Hematopoietic multipotent progenitor cell (in vitro differentiated cells): ENCODE measurements at regions not wholly inside any gene's neighbourhood (a gene's known extent, or its start where the extent isn't known, plus 50 kb on each side); places are given as distances from the start of the nearest gene placed in this dataset.

ENCODE experiments used
- DNase-seq, 3 donors: peaks; one replicate each; pipeline ENCODE4 v3.0.0-alpha.2; 2011 to 2015; ENCODE audit warnings: low read depth in 2 of 3, low spot score in 2 of 3

DNA sequence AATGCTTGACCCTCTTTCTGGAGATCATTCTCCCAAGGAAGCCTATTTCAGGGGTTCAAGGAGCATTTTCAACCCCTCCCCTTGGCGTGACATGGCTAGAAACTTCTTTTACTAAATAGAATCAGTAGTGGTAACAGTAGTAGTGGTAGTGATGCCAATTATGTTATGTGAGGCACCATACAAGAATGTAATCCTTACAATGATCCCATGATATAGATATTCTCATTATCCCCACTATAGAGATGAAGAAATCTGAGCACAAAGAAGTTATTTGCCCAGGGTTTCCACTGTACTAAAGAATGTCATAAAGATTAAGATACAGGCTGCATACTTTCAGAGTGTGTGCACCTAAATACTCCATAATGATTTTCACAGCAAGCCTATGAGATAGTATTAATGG lies 155.4 kb upstream of the CLINT1 start:
- DNase-seq, result no peak

DNA sequence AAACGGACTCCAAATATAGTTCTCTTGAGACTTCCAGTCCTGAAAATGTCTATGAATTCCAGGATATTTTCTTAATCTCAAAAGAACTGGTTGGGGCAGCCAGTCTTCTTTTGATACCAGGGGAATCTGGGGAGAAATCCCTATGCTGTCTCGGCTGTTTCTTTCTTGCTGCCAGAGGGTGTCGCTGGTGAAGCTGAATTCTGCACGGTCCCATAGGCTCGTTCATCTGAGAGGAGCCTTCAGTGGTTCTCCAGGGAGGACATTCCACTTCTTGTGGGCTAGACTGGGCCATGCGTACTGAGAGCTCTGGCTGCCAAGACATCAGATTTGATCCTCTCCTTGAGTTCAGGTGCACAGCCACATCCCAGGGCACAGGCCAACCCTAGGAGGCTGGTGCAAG lies 155.0 kb upstream of the CLINT1 start:
- DNase-seq, result peak in 1 of 3 donors; percentile 36

DNA sequence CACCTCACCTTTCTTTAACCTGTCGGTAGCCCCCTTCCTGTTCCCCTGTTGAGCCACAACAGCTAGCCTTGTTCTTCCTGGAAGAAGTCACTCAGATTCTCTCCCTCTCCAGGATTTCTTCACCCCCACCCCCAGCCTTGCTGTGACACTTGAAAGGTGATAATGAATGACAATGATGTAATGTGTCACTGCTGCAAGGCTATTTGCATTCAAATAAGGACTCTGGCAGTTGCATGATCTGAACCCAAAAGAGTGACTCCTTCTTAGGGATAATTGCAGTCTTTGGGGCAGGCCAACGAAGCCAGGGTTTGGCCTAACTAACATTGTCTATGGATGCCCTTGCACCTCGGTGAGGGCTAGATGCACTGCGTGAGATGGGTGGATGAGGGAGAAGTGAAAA lies 154.4 kb upstream of the CLINT1 start:
- DNase-seq, result no peak

DNA sequence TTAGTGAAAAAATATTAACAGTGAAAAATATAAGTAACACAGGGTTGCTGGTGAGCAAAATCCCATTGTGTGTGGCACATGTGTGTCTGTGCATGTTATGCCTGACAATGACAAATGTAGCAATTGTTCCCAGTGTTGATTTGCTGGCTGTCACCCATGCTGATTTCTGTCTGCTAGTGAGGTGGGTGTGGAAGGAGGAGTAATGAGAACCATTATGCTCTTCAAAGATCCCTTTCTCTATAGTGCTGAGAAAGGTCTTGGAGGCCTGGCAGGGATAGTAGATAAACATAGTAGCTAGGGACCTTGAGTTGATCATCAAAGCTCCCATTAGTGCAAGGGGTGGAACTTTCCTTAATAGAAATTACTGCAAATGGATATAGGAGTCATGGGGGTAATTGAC lies 152.5 kb upstream of the CLINT1 start:
- no peak for DNase-seq

DNA sequence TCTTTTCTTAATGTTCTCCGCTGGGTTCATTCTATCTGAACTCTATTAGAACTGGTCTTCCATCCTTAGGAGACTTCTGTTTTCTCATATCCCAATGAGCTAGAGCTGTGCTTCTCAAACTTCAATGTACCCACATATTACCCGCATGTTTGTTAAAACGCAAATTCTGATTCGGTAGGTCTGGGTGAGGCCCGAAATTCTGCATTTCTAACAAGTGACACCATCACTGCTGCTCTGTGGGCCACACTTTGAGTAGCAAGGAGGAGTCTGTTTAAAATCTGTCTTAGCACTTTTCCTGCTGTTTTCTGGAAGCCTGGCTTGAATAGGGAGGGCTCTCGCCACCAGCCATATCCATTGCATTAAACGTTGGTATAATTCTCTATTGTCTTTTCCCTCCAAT lies 151.9 kb upstream of the CLINT1 start:
- no peak for DNase-seq

DNA sequence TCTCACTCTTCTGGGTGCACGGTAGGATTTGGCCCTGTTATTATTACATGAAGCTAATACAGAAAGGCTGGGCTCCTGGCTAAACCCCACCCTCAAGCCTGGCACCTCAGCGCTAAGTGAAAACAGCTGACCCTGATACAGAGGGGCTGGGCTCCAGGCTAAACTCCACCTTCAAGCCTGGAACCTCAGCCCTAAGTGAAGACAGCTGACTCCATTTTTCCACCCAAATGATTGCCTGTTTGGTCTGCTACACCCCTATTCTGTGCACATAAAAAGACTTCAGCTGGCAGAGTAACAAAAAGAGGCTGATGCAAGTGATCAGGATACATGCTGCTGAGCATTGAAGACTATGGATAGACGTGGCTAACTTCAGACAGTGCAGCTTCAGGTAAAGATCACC lies 148.4 kb upstream of the CLINT1 start:
- no peak for DNase-seq

DNA sequence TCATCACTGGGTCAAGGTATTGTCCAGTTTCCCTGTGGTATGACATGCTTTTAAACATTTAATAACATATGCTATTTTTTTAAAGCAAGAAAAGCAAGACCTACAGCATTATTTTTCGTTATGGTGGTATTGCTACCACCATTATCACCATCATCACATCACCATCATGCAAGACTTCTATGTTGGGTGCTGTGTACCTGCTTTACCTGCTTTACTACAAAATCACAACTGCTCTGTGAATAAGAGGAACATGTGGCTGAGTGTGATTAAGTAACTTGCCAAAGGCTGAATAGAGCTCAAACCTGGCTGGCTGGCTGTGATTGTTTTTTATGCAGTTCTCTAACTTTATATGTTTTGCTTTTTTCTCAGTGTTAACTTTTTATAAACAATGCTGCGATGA lies 140.8 kb upstream of the CLINT1 start:
- DNase-seq, result no peak

DNA sequence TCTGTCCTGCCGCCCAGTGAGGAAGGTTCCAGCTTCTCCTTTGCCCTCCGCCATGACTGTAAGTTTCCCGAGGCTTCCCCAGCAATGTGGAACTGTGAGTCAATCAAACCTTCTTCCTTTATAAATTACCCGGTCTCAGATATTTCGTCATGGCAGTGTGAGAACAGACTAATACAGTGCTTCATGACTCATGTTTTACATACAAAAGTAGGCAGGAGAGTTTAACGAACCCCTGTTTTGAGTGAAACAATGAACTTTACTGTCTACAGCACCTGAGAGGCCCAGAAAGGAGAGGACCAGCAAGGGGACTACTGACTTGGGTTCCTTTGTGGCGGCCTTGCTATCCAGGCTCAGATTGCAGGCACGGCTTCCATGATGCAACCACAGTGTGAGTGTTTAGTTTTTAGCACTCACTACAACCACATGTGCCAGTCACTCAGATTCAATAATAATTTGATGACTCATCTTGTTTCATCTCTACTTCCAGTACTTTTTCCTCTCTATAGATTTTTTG lies 139.1 kb upstream of the CLINT1 start:
- DNase-seq, result no peak

DNA sequence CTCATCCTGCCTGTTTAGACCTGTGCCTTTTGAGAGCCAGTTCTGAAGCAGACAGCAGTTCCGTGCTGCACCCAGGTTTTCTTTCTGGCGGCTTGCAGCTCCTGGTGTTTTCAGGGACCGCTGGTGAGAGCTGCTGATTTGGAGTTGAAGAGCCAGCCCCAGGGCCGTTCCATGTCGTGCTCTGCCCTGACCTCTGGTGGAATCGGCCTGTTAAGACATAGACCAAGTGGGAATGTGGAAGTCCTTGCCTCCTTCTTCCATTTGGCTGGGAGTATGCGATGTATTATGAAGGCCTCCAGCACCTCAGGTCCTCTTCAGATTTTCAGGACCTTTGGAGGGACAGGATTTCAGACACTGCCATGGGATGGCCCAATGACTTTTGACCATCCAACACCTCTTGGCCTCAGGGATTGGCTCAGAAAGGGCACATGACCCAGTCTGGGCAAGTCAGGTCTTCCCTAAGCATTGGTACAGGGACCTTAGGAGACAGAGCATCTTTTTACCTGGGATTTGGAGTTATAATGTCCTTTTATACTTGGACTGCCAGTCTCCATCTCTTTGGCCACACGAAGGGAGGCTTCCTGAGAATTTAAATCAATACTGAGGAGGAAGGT lies 136.1 kb upstream of the CLINT1 start:
- DNase-seq, result peak in 2 of 3 donors; percentile 44 to 68

DNA sequence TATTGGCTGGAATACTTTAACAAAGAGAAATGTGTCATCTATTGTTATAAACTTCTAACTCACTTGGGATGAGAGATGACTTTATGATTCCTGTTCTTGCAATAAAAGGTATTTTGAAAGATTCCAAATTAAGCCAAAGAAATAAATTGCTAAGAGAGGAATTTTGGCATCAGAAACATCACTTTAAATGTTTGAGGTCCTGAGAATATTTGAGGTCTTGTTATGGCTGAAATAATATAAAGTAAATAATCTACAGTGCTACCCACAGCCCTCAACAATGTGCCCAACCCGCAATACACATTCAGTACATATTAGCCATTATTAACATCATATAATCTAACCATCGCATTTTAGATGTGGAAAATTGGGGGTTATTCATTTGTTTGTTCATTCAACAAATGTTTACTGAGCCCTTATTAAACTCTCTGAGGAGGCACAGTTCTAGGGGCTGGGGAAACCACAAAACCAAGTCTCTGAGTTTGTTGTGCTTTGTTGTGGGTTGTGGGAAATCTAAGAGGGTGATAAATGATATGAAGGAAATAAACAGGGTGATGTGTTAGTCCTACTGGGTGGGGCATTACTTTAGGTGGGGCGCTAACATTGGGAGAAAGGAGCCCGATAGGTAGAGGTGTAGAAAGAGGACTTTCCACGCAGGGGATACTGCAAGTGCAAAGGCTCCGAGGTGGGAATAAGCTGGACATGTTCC lies 135.2 kb upstream of the CLINT1 start:
- DNase-seq, result peak in 1 of 3 donors; percentile 9

DNA sequence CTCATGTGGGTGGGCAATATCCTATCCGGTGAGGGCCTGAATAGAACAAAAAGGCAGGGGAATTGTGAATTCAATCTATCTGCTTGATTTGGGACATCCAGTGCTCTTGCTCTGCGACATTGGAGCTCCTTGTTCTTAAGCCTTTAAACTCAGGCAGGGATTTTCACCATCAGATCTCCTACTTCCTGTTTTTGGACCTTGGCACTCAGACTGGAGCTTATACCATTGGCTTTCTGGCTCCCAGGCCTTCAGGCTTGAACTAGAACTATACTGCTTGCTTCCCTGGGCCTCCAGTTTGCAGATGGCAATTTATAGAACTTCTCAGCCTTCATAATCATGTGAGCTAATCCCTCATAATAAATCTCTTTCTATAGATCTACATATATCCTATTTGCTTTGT lies 134.3 kb upstream of the CLINT1 start:
- DNase-seq, result peak in 1 of 3 donors; percentile 19

DNA sequence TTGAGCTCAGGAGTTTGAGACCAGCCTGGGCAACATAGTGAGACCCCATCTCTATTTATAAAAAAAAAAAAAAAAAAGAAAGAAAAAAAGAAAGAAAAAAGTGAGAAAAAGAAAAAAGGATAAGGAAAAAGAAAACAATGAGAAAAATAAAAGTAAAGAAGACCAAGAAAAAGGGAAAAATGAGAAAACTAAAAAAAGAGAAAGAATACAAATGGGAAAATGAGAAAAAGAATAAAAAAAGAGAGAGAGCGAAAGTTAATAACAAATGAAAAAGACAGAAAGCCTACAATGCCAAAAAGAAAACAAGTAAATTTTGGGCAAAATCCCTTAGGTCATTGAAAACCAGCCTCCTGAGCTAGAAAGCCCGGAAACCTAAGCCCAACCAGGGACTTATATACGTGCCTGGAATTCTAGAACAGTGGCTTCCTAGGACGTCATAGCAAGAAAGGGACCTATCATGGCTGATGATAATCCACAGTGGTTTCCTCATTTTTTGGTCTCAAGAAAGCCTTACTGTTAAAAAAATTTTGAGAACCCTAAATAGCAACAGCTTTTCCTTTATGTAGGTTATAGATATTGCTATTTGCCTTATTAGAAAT lies 131.7 kb upstream of the CLINT1 start:
- DNase-seq, result no peak

DNA sequence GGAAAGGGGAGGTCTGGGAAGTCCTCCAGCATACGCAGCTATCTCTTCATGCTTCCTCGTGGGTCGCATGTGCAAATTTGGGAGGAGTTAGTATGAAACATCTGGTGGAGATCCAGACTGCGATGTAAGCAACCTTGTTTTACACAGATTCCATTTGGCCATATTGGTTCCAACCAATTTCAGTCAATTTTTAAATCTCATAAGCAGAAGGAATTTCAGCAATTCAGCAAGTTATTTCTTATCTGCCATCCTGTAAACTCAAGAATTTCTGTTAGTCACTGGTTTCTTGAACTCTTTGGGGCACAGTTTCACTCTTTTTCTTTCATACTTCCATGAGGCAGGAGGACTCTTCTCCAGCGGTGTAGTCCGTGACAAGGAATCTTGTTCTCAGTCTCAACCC lies 130.4 kb upstream of the CLINT1 start:
- no peak for DNase-seq

DNA sequence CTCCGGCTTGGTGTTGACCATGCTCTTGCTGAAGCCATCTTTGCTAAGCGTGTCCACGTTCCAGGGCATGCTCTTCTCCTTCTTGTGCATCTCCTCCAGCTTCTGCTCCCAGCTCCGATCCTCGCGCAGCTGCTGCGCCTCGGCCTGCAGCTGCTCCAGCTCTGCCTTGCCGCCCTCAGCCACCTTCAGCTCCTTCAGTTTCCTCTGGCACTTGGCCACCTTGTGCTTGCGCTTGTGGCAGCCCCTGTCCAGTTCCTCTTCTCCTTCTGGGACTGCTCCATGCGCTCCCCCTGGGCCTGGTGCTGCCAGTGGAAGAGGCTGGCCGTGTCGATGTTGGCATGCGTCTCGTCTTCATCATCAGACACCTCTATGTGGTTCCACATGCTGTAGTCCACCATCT lies 128.3 kb upstream of the CLINT1 start:
- DNase-seq, result no peak

DNA sequence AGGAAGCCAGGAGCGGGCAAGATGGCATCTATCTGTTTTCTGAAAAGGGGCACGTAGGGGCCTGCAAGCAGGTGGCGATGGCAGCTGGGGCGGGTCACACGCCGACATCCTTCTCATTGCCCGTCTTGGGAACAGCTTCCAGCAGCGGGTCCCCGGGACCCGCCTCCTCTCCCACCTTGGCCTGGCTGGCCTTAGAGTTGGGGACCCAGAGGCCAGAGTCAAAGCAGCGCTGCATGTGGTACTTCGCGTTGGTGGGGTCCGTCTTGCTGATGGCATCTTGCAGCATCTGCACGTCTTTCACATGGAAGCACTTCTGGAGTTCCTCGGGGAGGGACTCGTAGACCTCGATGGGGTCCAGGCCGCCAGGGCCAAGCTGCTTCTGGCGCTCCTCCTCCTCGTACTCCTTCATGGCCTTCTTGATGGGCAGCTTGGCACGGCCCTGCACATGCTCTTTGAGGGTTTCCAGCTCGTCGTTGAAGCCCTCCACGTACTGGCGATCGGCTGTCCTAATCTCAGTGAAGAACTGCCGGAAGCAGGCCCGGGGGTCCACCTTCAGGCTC lies 127.6 kb upstream of the CLINT1 start:
- no peak for DNase-seq

DNA sequence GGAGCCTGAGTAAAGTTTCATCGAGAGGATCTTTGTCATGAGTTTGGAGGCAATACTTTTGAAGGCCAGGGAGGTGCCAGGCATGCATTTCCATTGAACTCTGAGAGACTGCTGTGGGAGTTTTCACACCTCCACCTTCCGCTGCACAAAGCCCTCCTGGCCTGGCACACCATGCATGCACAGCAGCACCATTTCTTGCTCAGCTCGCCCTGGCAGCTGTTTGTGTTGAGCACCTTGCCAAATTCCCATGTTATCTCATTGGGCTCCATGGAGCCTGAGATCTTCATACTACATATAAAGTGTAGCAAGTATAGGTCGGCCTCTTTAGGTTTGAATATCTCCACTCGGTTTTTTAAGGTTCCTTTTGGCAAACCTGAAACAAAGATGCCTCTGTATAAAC lies 125.7 kb upstream of the CLINT1 start:
- no peak for DNase-seq

DNA sequence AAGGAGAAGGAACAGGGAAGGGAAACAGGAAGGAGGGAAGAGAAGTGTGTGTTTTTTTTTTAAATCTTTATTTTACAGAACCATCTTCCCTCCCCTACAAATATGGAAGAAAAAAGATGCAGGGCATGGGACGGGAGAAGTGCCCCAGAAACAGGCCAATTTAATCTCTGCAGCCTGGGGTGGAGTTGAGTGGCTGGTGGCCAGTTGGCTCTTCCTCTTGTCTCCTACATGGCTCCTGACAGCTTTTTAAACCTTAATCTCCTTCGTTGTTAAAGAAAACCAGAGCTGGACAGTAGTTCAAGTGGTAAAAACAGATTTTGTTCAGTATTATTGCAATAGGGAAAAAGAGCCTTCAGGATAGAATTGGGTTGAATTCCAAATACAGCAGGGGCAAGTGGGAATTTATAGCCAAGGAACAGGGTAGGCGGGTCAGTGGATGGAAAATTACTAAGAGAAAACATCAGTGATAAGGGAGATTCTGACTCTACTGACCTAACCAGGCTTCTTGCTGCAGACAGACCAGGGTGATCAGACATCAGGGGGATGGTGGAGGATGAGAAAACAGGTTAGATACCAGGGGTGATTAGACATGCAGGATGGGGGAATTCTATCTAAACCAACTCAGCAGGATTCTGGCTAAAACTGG lies 125.1 kb upstream of the CLINT1 start:
- DNase-seq, result no peak

DNA sequence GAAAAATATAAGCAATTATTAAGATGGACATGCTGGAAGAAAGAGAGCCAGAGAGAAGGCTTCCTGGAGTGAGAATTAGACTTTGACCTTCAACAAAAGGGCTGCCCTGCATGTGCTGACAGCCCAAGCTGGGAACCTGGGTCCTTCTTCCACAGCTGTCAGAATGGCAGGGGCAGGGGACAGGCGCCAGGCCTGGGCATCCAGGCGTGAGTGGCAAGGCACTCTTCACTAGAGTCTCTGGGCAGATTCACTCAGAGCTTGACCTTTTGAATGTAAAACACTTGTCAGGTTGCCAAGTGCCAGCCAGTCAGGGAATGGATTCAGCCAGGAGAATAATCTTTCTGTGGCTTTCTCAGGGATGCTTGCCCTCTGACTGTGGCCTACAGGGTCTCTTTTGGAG lies 119.1 kb upstream of the CLINT1 start:
- DNase-seq, result no peak

DNA sequence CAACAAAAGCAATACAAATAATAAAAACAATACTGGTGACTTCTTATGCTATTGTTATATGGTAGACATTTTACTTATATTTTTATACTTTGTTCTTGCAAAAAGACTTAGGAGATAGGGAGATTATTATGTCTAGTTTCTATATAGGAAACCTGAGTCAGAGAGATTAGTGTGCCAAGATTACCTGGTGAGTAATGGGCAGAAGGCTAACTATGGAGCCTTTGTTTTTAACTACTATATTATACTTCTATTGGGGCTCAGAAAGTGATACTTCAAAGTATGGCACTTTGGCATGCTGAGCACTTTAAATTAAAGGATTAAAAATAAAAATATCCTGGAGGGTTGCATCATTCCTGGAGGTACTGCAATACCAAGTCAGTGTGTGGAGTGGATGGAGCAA lies 117.5 kb upstream of the CLINT1 start:
- DNase-seq, result no peak

DNA sequence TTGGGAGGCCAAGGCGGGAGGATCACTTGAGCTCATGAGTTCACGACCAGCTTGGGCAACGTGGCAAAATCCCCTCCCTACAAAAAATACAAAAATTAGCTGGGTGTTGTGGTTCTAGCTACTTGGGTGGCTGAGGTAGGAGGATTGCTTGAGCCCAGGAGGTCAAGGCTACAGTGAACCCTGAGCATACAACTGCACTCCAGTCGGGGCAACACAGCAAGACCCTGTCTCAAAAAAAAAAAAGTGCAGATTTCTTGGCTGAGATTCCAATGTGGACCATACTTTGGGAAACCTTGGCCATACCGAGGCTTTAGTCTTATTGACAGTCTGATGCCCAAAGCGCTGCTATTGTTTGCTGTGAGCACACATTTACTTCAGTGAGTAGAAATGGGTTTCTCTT lies 113.6 kb upstream of the CLINT1 start:
- DNase-seq, result no peak

DNA sequence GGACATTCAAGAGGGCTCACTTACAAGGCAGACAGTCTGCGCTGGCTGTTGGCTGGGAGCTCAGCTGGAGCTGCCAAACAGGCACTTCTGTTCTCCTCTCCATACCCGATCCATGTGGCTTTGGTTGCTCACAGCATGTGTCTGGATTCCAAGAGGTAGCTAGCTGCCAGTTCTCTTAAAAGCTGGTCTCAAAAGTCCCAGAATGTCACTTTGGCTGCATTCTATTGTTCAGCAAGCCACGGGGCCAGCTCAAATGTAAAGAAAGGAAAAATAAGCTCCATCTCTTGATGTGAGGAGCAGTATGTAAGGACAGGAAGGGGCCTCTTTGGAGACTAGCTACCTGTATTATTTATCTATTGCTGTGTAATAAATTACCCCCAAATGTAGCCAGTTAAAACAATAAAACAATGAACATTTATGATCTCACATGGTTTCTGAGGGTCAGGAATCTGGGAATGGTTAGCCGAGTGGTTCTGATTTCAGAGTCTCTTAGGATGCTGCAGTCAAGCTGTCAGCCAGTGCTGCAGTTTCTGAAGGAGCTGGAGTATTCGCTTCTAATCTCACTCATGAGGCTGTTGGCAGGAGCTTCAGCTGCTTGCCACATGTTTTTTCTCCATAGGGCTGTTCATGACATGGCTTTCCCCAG lies 112.7 kb upstream of the CLINT1 start:
- DNase-seq, result no peak
